CD4-positive, alpha-beta T cell treated with Interleukin-17A for 4 hours (primary cell): ENCODE measurements at regions not wholly inside any gene's neighbourhood (a gene's known extent, or its start where the extent isn't known, plus 50 kb on each side); places are given as distances from the start of the nearest gene placed in this dataset.
A peak's percentile ranks its signal among the peaks of the same experiment; 100 is the strongest.

Source experiments
- DNase-seq: peaks from one replicate; pipeline ENCODE4 v3.0.0-alpha.2; 2020; ENCODE audit warnings: mixed read lengths

GRCh38 chr13:79079351-79079839 lies 326.7 kb downstream of the RBM26 start:
- no peak for DNase-seq

GRCh38 chr13:79075703-79076102 lies 330.4 kb downstream of the RBM26 start:
- no peak for DNase-seq

GRCh38 chr13:79070343-79070974 lies 335.6 kb downstream of the RBM26 start:
- no peak for DNase-seq

GRCh38 chr13:79062291-79062690 lies 343.8 kb downstream of the RBM26 start:
- no peak for DNase-seq

- DNase-seq = no peak
Observed at GRCh38 chr13:79060216-79060615, 345.8 kb downstream of the RBM26 start.

- no peak for DNase-seq
Observed at GRCh38 chr13:79056706-79057105, 349.3 kb downstream of the RBM26 start.

GRCh38 chr13:79051472-79051871 lies 354.6 kb downstream of the RBM26 start:
- DNase-seq = no peak

GRCh38 chr13:79044415-79044814 lies 361.6 kb downstream of the RBM26 start:
- DNase-seq = no peak

GRCh38 chr13:79043208-79043607 lies 362.8 kb downstream of the RBM26 start:
- no peak for DNase-seq

- no peak for DNase-seq
Observed at GRCh38 chr13:79037197-79037596, 368.9 kb downstream of the RBM26 start.

- no peak for DNase-seq
Observed at GRCh38 chr13:79034341-79034740, 371.7 kb downstream of the RBM26 start.

GRCh38 chr13:79030513-79030912 lies 371.6 kb upstream of the OBI1 start:
- no peak for DNase-seq

GRCh38 chr13:79018166-79018565 lies 359.2 kb upstream of the OBI1 start:
- DNase-seq = no peak

- DNase-seq = no peak
Observed at GRCh38 chr13:79011179-79011578, 352.2 kb upstream of the OBI1 start.

GRCh38 chr13:79003989-79004898 lies 345.3 kb upstream of the OBI1 start:
- no peak for DNase-seq

GRCh38 chr13:78999494-78999893 lies 340.5 kb upstream of the OBI1 start:
- DNase-seq = no peak

- DNase-seq = no peak
Observed at GRCh38 chr13:78998630-78999315, 339.8 kb upstream of the OBI1 start.

- no peak for DNase-seq
Observed at GRCh38 chr13:78997902-78998629, 339.1 kb upstream of the OBI1 start.

- no peak for DNase-seq
Observed at GRCh38 chr13:78993792-78994191, 334.8 kb upstream of the OBI1 start.

- DNase-seq = no peak
Observed at GRCh38 chr13:78981913-78982312, 323.0 kb upstream of the OBI1 start.

GRCh38 chr13:78979349-78979748 lies 320.4 kb upstream of the OBI1 start:
- no peak for DNase-seq

GRCh38 chr13:78978381-78978998 lies 319.5 kb upstream of the OBI1 start:
- peak; percentile 39 for DNase-seq
